Motor neuron (in vitro differentiated cells): ENCODE measurements at regions not wholly inside any gene's neighbourhood (a gene's known extent, or its start where the extent isn't known, plus 50 kb on each side); places are given as distances from the start of the nearest gene placed in this dataset.

Experiments used
- ATAC-seq, 8 experiments: fragments of 200-7000 bp; cut with Tn5 transposase; replicated peaks in 6 of 8; 2 replicates each; pipeline ENCODE4 v1.8.0; 2021; ENCODE audit warnings: mild to moderate bottlenecking in 8 of 8, moderate library complexity in 8 of 8
- H3K27ac ChIP-seq, 2 donors: fragments of 250-450 bp; sonication (Bioruptor Pico); 2 replicates each; pipeline ENCODE4 v1.9.0; 2021; ENCODE audit warnings: antibody characterized with exemption in 2 of 2, mild to moderate bottlenecking in 2 of 2, moderate library complexity in 1 of 2
- H3K4me1 ChIP-seq, 2 donors: fragments of 250-450 bp; sonication (Bioruptor Pico); replicated peaks in 1 of 2; 2 replicates each; pipeline ENCODE4 v1.6.1; 2021; ENCODE audit warnings: antibody characterized with exemption in 2 of 2, mild to moderate bottlenecking in 2 of 2, moderate library complexity in 1 of 2
- H3K4me3 ChIP-seq, 5 donors: fragments of 250-450 bp; sonication (Bioruptor Pico); 2 replicates each; pipeline ENCODE4 v1.9.0; 2021; ENCODE audit warnings: antibody characterized with exemption in 5 of 5, mild to moderate bottlenecking in 5 of 5, moderate library complexity in 4 of 5
- WGBS, 10 experiments: fragments of 450-650 bp; shearing (Covaris generic); methylation state at CpG; one replicate each; pipeline ENCODE4 v1.0.0; 2022; 5-methylcytosine and 5-hydroxymethylcytosine counted together
- in situ Hi-C, 9 experiments: fragments of 400-800 bp; cut with MboI; loops; one replicate each; pipeline ENCODE4 v1.15.0; 2021; ENCODE audit warnings: low sequenced_read_pairs in 9 of 9, low pct_unique_long_range_greater_than_20kb in 2 of 9; ENCODE audit not compliant: unreplicated experiment in 9 of 9

DNA sequence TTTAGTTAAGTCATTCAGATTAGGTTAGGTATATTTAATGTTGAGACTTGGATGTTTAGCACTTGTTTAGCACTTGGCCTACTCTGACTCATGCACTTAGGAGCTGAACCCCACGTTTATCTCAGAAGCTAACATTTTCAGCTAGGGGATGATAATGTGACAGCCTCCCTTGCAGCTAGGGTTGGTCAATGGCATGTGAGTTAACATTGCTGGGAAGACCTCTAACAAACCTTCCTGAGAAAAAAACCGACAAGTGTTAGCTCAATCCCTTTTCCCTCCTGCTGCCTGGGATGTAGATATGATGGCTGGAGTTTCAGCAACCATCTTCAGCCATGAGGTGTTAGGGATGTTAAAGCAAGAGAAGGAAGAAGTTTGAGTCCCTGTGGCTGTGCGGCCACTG is 185.0 kb upstream of the FOXF1 start:
- in situ Hi-C loops: loop anchor here in 2 of 9 experiments (25.0 kb wide), 1 partner anchor 187 kb away; the partner anchor contains the start of gene FOXF1 (in 2 of the 2)
- ATAC-seq: no peak
- Histone ChIP-seq H3K4me3 (no peak overlapping the region), H3K4me1 (no peaks in the 10 kb centered on the region), H3K27ac (no peak overlapping the region)
- WGBS, 10 experiments: 30 to 100% (median 70%) methylated on average over 1 to 3 of the region's 3 CpGs; no CpG with 5 or more reads in 1 of the 10 experiments

GRCh38 chr16:86325895-86326294 is 184.4 kb upstream of the FOXF1 start:
- in situ Hi-C loops: loop anchor here in 2 of 9 experiments (25.0 kb wide), 1 partner anchor 186 kb away; the partner anchor contains the start of gene FOXF1 (in 2 of the 2)
- Histone ChIP-seq H3K4me3 (no peak overlapping the region), H3K27ac (no peak overlapping the region), H3K4me1 (no peaks in the 10 kb centered on the region)
- ATAC-seq: peak in 1 of 8 experiments; percentile 22
- WGBS, 10 experiments: 20 to 100% (median 81%) methylated on average over 2 to 6 of the region's 6 CpGs

DNA sequence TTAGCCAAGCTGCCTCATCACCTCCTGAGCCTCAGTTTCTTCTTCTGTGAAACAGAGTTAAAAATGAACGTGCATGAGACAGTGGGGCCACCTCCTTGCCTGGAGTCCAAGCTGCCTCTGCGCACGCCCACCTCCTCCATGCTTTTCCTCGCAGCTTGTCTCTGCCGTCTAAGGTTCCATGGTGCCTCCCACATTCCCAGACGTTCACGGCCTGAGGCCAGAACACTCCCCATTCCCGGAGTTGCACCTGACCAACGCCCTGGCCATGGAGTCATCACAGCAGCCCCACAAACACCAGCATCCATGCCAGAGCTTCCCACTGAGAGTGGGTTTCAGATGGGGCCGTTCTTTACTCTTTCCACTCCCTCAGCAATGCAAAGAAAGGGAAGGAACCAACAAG is 183.0 kb upstream of the FOXF1 start:
- H3K27ac ChIP-seq: no peak overlapping the region
- no peak overlapping the region for H3K4me3 ChIP-seq
- in situ Hi-C loops: loop anchor here in 2 of 9 experiments (25.0 kb wide), 1 partner anchor 185 kb away; the partner anchor contains the start of gene FOXF1 (in 2 of the 2)
- no peaks in the 10 kb centered on the region for H3K4me1 ChIP-seq
- 33 to 80% (median 56%) methylated on average over 1 to 9 of the region's 10 CpGs; no CpG with 5 or more reads in 1 of the 10 experiments for WGBS, 10 experiments
- ATAC-seq: no peak

DNA sequence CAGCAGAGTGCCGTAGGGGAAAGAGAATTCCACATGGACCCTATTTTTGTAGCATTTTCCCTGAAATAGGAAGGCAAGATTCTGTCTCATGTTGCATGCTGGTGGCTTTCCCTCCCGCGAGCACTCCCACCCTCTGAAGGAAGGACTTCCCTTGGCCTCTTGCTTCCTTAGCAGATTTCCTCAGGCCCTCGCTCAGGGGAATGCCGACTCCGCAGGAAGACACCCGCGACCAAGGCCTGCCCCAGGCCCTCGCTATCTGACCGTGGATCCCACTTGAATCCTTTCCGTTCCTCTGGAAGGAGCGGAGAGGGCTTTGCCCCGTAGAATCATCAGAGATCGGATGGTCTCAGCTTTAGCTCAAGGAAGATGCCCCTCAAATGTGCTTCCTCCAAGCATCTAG is 179.4 kb upstream of the FOXF1 start:
- Histone ChIP-seq H3K27ac (no peak overlapping the region), H3K4me1 (peaks cover 0 to under 1% of the 10 kb centered on the region in 2 donors), H3K4me3 (no peak overlapping the region)
- no peak for ATAC-seq
- 27 to 100% (median 65%) methylated on average over 1 to 10 of the region's 14 CpGs; no CpG with 5 or more reads in 1 of the 10 experiments for WGBS, 10 experiments
- in situ Hi-C loops: loop anchor here in 2 of 9 experiments (25.0 kb wide), 1 partner anchor 181 kb away; the partner anchor contains the start of gene FOXF1 (in 2 of the 2)

- ATAC-seq: peak in 3 of 8 experiments; percentile 29 to 93 (median 47)
- in situ Hi-C loops: loop anchor here in 2 of 9 experiments (25.0 kb wide), 1 partner anchor 178 kb away; the partner anchor contains the start of gene FOXF1 (in 2 of the 2)
- WGBS, 10 experiments: 6 to 60% (median 34%) methylated on average over 3 to 5 of the region's 7 CpGs; no CpG with 5 or more reads in 4 of the 10 experiments
- no peak overlapping the region for H3K27ac ChIP-seq
- H3K4me1 ChIP-seq: peaks cover 0 to 2% of the 10 kb centered on the region in 2 donors
- no peak overlapping the region for H3K4me3 ChIP-seq
Measured at GRCh38 chr16:86334079-86334635, 176.2 kb upstream of the FOXF1 start.

GRCh38 chr16:86335266-86336172 is 174.8 kb upstream of the FOXF1 start:
- 40 to 100% (median 83%) methylated on average over 1 to 7 of the region's 24 CpGs; no CpG with 5 or more reads in 3 of the 10 experiments for WGBS, 10 experiments

DNA sequence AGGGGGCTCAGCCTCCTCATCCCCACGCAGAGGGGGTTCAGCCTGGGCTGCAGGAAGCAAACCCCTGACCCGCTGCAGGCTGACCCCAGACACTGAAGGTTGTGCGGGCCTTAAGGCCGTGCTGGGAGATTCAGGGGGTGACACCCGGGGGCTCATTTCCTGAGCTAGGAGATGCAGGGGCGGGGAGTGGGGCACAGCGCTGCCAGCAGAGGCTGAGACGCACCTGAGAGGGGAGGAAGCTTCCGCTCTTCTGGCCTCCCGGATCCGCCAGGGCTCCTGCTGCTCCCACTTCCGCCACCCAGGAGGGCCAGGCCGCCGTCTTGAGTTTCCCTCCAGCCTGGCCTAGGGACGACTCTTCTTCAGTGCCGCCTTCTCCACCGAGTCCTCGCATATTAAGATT is 173.2 kb upstream of the FOXF1 start:
- Histone ChIP-seq H3K27ac (no peak overlapping the region), H3K4me1 (peaks cover 0 to 2% of the 10 kb centered on the region in 2 donors), H3K4me3 (no peak overlapping the region)
- 60 to 96% (median 75%) methylated on average over 1 to 4 of the region's 18 CpGs; no CpG with 5 or more reads in 6 of the 10 experiments for WGBS, 10 experiments
- no peak for ATAC-seq
- in situ Hi-C loops: loop anchor here in 2 of 9 experiments (25.0 kb wide), 1 partner anchor 175 kb away; the partner anchor contains the start of gene FOXF1 (in 2 of the 2)

More at GRCh38 chr16:86335266-86336172, 174.8 kb upstream of the FOXF1 start:
- Histone ChIP-seq H3K4me1 (peaks cover 0 to 2% of the 10 kb centered on the region in 2 donors), H3K27ac (no peak overlapping the region), H3K4me3 (no peak overlapping the region)
- no peak for ATAC-seq
- in situ Hi-C loops: loop anchor here in 2 of 9 experiments (25.0 kb wide), 1 partner anchor 177 kb away; the partner anchor contains the start of gene FOXF1 (in 2 of the 2)

GRCh38 chr16:86337581-86338402 is 172.5 kb upstream of the FOXF1 start:
- 70 to 100% (median 88%) methylated on average over 1 to 7 of the region's 17 CpGs; no CpG with 5 or more reads in 4 of the 10 experiments for WGBS, 10 experiments
- peaks cover 0 to 2% of the 10 kb centered on the region in 2 donors for H3K4me1 ChIP-seq
- no peak overlapping the region for H3K4me3 ChIP-seq
- no peak for ATAC-seq
- in situ Hi-C loops: loop anchor here in 2 of 9 experiments (25.0 kb wide), 1 partner anchor 175 kb away; the partner anchor contains the start of gene FOXF1 (in 2 of the 2)
- no peak overlapping the region for H3K27ac ChIP-seq

DNA sequence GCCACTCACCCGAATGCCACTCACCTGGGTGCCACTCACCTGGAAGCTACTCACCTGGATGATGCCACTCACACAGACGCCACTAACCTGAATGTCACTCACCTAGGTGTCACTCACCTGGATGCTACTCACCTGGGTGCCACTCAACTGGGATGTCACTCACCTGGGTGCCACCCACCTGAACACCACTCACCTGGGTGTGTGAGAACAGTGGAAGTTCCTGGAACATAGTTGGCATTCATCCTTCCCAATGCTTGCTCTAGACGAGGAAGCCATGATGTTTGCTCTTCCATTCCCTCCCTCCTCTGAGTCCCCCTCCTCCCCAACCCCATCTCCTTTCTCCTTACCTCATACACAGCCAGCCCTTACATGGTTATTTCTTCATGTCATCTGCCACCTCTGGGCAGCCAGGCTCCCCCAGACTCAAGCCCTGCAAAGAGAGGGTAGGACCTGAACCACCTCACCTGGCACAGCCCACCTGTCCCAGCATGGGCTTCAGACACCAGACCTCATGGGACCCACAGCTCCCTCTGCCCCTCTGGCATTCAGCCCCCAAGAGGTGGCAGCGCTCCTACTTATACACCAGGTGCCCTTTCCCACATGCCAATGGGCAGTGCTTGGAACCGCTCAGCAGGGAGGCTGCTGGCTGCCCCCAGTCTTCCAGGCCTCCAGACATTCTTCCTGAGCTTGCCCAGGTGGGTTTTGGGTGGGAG is 171.8 kb upstream of the FOXF1 start:
- Histone ChIP-seq H3K27ac (no peak overlapping the region), H3K4me1 (peaks cover 3 to 7% of the 10 kb centered on the region in 2 donors), H3K4me3 (no peak overlapping the region)
- WGBS, 10 experiments: 40 to 100% (median 75%) methylated on average over 1 to 2 of the region's 5 CpGs; no CpG with 5 or more reads in 6 of the 10 experiments
- no peak for ATAC-seq
- in situ Hi-C loops: loop anchor here in 2 of 9 experiments (25.0 kb wide), 1 partner anchor 174 kb away; the partner anchor contains the start of gene FOXF1 (in 2 of the 2)

DNA sequence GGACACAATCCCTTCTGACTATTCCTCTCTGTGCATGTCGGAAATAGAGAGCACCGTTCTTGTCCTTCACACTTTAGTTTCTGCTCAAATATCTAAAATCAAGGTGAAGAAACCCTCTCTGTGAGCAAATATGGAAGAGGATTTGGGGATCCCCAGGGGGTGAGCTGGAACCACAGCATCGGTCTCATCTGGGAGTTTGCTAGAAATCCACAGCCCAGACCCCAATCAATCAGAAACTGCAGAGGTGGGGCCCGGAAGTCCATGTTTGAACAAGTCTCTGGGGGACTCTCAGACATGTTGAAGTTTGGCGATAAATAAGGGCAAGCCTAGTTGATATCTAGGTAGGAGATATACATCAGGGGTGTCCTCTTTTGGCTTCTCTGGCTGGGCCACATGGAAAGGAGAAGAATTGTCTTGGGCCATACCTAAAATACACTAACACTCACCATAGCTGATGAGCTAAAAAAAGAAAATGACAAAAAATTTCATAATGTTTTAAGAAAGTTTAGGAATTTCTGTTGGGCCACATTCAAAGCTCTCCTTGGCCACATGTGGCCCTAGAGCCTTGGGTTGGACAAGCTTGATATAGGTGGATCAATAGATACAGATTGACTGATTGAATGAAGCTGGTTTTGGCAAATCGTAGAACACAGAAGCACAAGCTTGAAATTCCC is 168.0 kb upstream of the FOXF1 start:
- H3K27ac ChIP-seq: no peak overlapping the region
- H3K4me1 ChIP-seq: peaks cover 7 to 18% of the 10 kb centered on the region in 2 donors
- WGBS, 10 experiments: 0 to 100% (median 66%) methylated on average over 1 to 4 of the region's 6 CpGs; no CpG with 5 or more reads in 4 of the 10 experiments
- H3K4me3 ChIP-seq: no peak overlapping the region
- in situ Hi-C loops: loop anchor here in 2 of 9 experiments (25.0 kb wide), 1 partner anchor 170 kb away; the partner anchor contains the start of gene FOXF1 (in 2 of the 2)
- no peak for ATAC-seq
